H7 (cell line): ENCODE measurements at regions not wholly inside any gene's neighbourhood (a gene's known extent, or its start where the extent isn't known, plus 50 kb on each side); places are given as distances from the start of the nearest gene placed in this dataset.

Source experiments
- DNase-seq: peaks from one replicate; pipeline ENCODE4 v3.0.0; 2012
- H3K27me3 ChIP-seq: 2 replicates; pipeline ENCODE4 v1.6.0; 2011; ENCODE audit warnings: mild to moderate bottlenecking, low read length; ENCODE audit not compliant: control insufficient read depth, insufficient read depth
- H3K36me3 ChIP-seq: replicated peaks from 2 replicates; pipeline ENCODE4 v1.5.1; 2011; ENCODE audit warnings: low read length; ENCODE audit not compliant: control insufficient read depth, insufficient read depth
- H3K4me3 ChIP-seq: 2 replicates; pipeline ENCODE4 v1.5.1; 2011; ENCODE audit warnings: low read depth, mild to moderate bottlenecking, control low read depth, low read length, moderate library complexity; ENCODE audit not compliant: insufficient read depth

DNA sequence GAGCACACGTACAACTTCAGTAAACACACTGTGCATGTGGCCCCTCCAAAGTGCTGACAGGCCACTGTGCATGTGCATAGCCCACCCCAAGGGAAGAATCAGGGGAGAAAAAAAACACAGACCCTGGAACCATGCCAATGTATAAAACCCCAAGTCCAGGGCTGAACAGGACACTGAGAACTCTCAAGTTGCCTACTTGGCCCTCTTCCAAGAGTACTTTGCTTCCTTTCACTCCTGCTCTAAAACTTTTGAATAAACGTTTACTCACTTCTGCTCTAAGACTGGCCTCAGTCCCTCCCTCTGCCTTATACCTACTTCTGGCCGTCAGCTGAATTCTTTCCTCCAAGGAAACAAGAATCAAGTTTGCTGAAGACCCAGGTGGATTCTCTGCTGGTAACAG, 77.7 kb upstream of the NFIB start:
- no peak overlapping the region for H3K4me3 ChIP-seq
- DNase-seq: no peak
- no peaks in the 10 kb centered on the region for H3K27me3 ChIP-seq
- no peaks in the 10 kb centered on the region for H3K36me3 ChIP-seq

DNA sequence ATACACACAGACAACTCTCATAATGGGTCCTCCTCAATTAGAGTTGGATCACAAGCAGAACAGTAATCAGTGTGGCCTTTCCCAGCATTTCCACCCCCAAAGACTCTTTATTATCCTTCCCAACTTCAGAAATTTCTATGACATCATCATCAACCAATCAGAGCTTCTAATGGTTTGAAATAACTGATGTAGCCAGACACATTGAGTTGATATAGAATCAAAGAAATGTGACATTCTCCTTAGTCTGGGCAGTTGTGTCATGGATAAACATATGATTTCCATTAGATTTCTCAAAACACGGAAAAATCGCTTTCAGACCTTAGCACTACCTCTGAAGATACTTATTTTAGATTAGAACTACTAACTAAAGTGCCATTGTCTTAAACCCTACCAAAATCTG, 75.7 kb upstream of the NFIB start:
- DNase-seq: no peak
- no peaks in the 10 kb centered on the region for H3K36me3 ChIP-seq
- no peak overlapping the region for H3K4me3 ChIP-seq
- no peaks in the 10 kb centered on the region for H3K27me3 ChIP-seq

DNA sequence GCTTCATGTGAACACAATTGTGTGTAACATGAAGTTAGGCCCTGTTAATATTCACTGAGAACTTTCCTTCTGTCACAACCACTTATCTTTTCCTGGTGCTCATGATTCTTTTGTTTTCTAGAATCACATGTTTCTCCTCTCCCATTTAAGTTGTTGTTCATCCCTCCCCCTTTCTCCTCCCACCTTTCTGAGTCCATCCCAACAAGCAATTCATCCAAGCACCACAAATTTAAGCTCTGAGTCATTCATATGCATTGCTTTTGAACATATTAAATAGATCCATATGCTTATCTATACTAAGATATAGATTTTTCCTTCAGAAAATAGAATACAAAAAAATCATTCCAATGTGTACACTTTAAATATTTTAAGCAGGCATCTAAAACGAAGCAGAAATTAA, 75.2 kb upstream of the NFIB start:
- H3K27me3 ChIP-seq: no peaks in the 10 kb centered on the region
- no peak for DNase-seq
- no peaks in the 10 kb centered on the region for H3K36me3 ChIP-seq
- no peak overlapping the region for H3K4me3 ChIP-seq

DNA sequence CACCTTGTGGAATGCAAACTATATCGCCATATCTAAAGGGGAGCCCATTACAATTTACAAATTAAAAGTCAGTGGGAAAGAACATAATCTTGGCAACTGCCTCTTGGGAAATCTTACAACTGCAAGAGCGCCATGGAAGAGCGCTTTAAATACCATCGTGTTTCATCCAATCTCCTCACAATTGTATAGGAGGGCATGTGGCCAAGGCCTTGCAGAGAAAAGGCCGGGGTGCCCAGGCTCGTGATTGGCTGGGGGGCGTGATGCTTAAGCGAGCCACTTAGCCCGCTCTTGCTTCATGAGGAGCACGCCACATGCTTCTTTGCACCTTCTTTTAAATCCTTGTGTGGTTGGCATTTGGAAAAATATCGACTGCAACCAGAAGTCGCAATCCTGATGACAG, 69.8 kb upstream of the NFIB start:
- H3K27me3 ChIP-seq: no peaks in the 10 kb centered on the region
- H3K36me3 ChIP-seq: no peaks in the 10 kb centered on the region
- DNase-seq: no peak
- no peak overlapping the region for H3K4me3 ChIP-seq

DNA sequence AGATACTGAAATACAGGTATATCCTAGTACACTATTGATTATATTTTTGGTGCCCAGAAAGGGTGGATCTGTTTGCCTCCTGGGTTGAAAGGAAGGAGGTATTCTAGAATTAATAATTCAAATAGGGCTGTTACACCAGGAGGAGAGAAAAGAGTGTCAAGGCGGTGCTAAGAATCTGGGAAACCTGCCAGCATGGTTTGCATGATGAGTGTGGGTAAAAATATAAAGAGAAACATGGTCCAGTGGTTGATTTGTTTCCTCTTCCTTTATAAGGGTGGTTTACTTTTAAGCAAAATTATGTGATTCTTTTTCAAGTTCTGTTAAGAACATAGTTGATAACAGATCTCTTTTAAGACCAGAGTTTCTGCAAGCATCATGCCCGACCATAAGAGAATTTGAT, 69.4 kb upstream of the NFIB start:
- no peaks in the 10 kb centered on the region for H3K36me3 ChIP-seq
- H3K4me3 ChIP-seq: no peak overlapping the region
- no peak for DNase-seq
- H3K27me3 ChIP-seq: no peaks in the 10 kb centered on the region

DNA sequence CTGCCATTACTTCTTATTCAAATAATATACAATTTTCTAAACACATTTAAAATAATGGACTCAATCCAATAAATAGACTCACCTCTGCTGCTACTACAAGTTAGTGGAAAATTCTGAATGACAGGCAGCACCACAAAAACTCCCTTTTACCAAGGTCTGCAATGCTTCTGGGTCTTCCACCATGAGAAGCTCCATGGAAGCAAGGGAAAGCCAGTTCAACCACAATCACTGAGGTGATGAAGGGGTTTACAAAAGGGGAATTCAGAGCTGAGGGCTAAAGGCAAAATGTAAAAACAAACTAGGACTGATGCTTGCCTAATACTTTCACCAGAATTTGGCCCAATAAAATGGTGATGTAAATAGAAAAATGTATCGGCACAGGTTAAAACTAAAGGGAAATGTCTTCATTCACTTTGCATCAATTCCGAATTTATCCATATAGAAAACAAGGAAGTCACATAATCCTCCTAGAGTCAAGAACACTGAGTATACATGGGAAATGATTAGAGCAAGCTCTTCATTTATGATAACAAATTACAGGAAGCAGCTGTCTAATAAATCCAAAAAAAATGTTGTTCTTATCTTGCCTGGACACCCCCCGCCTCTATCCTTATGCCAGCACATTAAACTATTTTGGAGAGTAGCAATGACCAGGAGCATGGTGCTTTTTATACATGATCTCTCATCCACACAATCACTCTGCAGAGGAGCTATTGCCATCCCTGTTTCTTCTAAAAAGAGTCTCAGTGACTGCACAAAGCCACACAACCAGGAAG, 66.3 kb upstream of the NFIB start:
- Histone ChIP-seq H3K36me3 (no peaks in the 10 kb centered on the region), H3K27me3 (no peaks in the 10 kb centered on the region), H3K4me3 (no peak overlapping the region)
- DNase-seq: no peak

DNA sequence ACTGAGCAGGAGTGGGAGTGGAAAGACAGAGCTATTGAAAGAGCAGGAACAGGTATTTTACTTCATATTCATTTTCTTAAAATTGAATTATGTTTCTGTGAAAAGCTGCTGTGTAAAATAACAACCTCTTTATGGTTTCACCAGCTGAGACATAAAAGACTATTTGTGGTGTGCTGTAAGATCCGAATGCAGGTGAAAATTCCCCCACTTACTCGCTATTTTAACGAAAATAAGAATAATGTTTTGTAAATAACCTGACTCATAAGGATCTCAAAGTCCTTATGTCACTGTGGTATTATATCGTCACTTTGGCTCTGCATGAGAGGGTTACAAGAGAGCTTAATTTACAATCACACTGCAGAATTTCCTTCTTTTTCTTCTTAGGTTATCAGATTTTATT, 65.3 kb upstream of the NFIB start:
- no peak overlapping the region for H3K4me3 ChIP-seq
- no peak for DNase-seq
- no peaks in the 10 kb centered on the region for H3K36me3 ChIP-seq
- H3K27me3 ChIP-seq: no peaks in the 10 kb centered on the region

DNA sequence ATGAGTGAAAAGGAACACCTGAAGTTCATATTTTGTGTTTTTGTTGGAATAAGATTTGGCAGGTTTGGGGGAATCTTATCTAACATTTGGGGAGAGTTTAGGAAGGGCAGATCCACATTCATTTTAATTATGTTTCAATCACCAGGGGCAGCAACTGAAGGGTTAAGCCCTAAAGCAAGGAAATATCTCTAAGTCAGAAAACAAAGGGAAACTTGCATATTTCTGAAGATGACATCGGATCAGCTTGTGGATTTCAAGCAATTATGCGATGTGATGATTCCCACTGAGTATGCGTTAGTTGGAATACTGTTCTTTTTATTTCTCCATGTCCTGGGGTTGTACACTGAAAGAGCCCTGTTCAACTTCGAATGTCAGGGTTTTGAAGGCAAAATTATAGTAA, 59.8 kb upstream of the NFIB start:
- H3K4me3 ChIP-seq: no peak overlapping the region
- no peaks in the 10 kb centered on the region for H3K36me3 ChIP-seq
- no peaks in the 10 kb centered on the region for H3K27me3 ChIP-seq
- no peak for DNase-seq

DNA sequence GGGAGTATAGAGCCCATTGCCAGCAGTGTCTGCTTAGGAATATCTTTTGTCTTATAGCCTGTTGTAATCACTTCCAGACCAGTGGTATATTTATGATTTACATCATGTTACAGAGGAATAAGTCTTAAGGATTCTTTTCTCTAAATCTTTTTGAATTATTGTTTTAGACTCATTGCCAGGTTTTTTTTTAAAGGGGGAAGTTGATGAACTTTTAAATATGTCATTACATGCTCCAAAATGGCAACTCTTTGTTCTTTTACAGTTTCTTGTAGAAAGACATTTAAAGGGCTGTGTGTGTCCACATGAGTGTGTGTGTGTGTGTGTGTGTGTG, 59.4 kb upstream of the NFIB start:
- Histone ChIP-seq H3K27me3 (no peaks in the 10 kb centered on the region), H3K4me3 (no peak overlapping the region), H3K36me3 (no peaks in the 10 kb centered on the region)
- no peak for DNase-seq

DNA sequence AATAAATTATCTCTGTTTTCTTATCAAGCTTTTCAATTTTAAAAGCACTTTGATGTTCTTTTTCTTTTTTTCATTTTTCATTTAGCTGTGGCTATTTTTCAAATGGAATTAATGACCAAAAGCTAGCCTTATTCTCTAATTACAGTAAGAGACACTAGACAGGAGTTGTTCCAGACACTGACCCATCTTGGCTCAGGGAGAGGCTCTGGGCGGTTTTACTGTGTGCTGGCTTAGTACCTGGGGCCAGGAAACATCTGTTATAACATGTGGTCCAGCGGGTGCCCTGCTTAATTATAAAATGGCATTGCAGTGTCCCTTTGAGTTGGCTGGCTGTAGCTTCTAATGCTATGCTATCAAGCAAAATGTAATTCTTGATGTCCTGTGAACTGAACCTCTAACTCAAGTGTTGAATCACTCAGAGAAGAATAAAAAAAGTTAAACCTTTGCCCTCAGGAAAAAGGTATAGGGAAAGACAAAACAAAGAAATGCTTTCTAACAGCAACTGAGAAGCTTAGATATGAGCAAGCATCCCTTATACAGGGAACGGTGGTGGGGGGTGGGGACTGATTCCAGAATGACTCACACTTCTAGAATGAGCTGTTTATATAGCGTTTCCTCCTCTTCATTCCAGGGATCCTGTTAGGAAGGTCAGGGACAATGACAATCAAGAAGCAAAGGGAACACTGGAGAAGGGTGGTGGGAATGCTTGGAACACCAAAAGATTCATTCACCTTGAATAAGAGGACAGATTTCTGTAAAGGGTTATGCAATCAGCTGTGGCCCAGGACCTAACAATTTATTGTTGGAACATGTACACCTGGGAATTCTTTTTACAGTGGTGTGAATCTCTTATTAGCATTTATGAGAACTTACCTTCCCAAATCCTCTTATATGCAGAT, 58.7 kb upstream of the NFIB start:
- H3K27me3 ChIP-seq: no peaks in the 10 kb centered on the region
- DNase-seq: peak; percentile 42
- no peaks in the 10 kb centered on the region for H3K36me3 ChIP-seq
- no peak overlapping the region for H3K4me3 ChIP-seq

DNA sequence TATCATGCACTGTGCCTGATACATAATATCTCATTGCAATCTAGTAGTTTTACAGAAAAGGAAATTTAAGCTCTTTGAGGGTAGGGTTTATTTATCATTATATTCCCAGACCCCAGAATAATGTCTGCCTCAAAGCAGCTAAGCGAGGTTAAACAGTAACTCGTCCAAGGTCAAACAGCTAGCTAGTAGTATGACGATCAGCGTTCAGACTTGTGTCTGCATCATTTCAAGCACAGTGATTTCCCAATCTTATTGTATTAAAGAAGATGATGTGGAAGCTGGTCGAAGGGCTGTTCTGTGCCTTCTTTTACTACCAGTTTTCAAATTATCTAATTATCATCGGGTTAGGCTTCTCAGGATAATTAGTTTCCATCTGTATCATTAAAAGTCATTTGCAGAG, 55.1 kb upstream of the NFIB start:
- Histone ChIP-seq H3K4me3 (no peak overlapping the region), H3K36me3 (no peaks in the 10 kb centered on the region), H3K27me3 (no peaks in the 10 kb centered on the region)
- no peak for DNase-seq

DNA sequence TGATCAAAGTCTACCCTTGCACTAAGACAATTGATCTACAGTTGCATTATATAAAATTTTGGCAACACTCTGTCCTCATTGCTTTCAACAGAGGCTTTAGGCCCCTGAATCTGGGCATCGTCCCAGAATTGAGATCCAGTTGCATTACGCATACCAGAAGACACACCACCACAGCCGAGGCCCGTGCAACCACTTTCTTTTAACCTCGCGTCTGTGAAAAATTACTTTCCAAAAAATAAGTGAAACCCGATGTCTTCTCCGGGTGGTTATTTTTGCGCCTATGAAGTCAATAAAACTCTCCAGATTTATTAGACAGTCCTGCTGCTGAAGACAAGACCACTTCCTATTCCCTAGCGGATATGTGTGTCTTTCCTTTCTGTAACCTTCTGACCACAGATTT, 52.1 kb upstream of the NFIB start:
- H3K4me3 ChIP-seq: no peak overlapping the region
- H3K27me3 ChIP-seq: no peaks in the 10 kb centered on the region
- DNase-seq: no peak
- no peaks in the 10 kb centered on the region for H3K36me3 ChIP-seq

DNA sequence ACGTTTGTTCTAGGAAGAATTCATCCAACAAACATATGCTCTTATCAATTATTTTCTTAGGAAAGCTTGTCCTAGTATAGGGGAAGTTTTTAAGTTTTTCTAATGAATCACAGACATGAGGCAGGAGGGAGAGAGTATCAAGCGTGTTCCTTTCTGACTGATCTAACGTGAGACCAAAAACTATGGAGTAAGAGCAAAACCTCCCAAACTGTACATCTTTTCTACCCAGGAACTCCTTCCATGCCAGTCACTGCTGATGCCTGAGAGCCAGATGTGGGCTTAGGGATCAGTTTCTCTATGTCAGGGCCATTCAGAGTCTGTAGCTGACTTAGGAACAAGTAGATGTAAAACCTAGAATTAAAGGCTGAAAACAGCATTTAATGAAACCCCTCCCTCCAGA, 51.7 kb upstream of the NFIB start:
- no peaks in the 10 kb centered on the region for H3K27me3 ChIP-seq
- H3K36me3 ChIP-seq: no peaks in the 10 kb centered on the region
- DNase-seq: no peak
- no peak overlapping the region for H3K4me3 ChIP-seq
